Endothelial cell of umbilical vein (primary cell): ENCODE measurements at regions not wholly inside any gene's neighbourhood (a gene's known extent, or its start where the extent isn't known, plus 50 kb on each side); places are given as distances from the start of the nearest gene placed in this dataset.

Source experiments
- BruUV-seq: library from RNA; stranded (reverse); fragments of 400-500 nt; replicated peaks from 2 replicates; lab custom pipeline; 2021; lab: Mats Ljungman, UMichigan
- CTCF ChIA-PET: fragments of 300-600, 350-600 bp; sonication (Branson Sonifier 250); formaldehyde crosslinking; loops from one replicate; lab custom pipeline; 2021; ENCODE audit warnings: antibody characterized with exemption, inconsistent platforms; lab: Charles Lee
- POLR2A ChIA-PET: fragments of 300-600, 350-600 bp; sonication (Branson Sonifier 250); formaldehyde crosslinking; loops from one replicate; lab custom pipeline; 2021; ENCODE audit warnings: antibody characterized with exemption, inconsistent platforms; lab: Charles Lee
- DNase-seq: peaks from one replicate; pipeline ENCODE4 v3.0.0-alpha.2; 2011; ENCODE audit warnings: low read depth, low spot score
- FAIRE-seq: peaks from 2 replicates; lab custom pipeline; 2011; peaks lifted over from hg19 to GRCh38; lab: Jason Lieb, UNC
- H2AFZ ChIP-seq: 2 replicates; pipeline ENCODE4 v1.6.0; 2012; ENCODE audit warnings: low read depth, low read length, control low read depth, inconsistent platforms
- H3K27ac ChIP-seq: 2 replicates; pipeline ENCODE4 v1.5.1; 2011; ENCODE audit warnings: low read depth, mild to moderate bottlenecking, control low read depth, low read length, moderate library complexity; ENCODE audit not compliant: insufficient read depth
- H3K27me3 ChIP-seq, 2 experiments: 2 replicates each; pipeline versions ENCODE4 v1.6.0 to v1.6.1; 2011; ENCODE audit warnings: low read length in 2 of 2, mixed read lengths in 1 of 2; ENCODE audit not compliant: control insufficient read depth in 2 of 2, insufficient read depth in 2 of 2
- H3K36me3 ChIP-seq, 2 experiments: 2 replicates in 1 of 2; 3 replicates in 1 of 2; pipeline ENCODE4 v1.5.1; 2011; ENCODE audit warnings: low read length in 2 of 2, mild to moderate bottlenecking in 1 of 2, moderate library complexity in 1 of 2; ENCODE audit not compliant: control insufficient read depth in 2 of 2, insufficient read depth in 2 of 2; ENCODE audit errors: extremely low read depth in 1 of 2
- H3K4me1 ChIP-seq: 3 replicates; pipeline ENCODE4 v1.5.1; 2011; ENCODE audit warnings: mild to moderate bottlenecking, low read length; ENCODE audit not compliant: control insufficient read depth, insufficient read depth; ENCODE audit errors: extremely low read depth
- H3K4me2 ChIP-seq: 2 replicates; pipeline ENCODE4 v1.6.1; 2011; ENCODE audit warnings: low read length, control low read depth, mixed read lengths; ENCODE audit not compliant: insufficient read depth
- H3K4me3 ChIP-seq, 3 experiments: fragments of 200-600 bp in 1 of 3; sonication (generic), shearing (Covaris generic) in 1 of 3; replicated peaks in 1 of 3; 2 replicates each; pipeline ENCODE4 v1.5.1; 2011 to 2016; ENCODE audit warnings: control low read depth in 3 of 3, low read length in 3 of 3, mild to moderate bottlenecking in 2 of 3, inconsistent platforms in 1 of 3, low read depth in 1 of 3, moderate library complexity in 1 of 3; ENCODE audit not compliant: insufficient read depth in 1 of 3
- H3K79me2 ChIP-seq: 2 replicates; pipeline ENCODE4 v1.6.0; 2012; ENCODE audit warnings: low read length, inconsistent platforms; ENCODE audit not compliant: control insufficient read depth, insufficient read depth
- H3K9ac ChIP-seq: replicated peaks from 2 replicates; pipeline ENCODE3; 2011; ENCODE audit warnings: low read length, control low read depth; ENCODE audit not compliant: insufficient read depth; ENCODE audit errors: extremely low read depth
- H3K9me1 ChIP-seq: replicated peaks from 3 replicates; pipeline ENCODE4 v1.6.0; 2011; ENCODE audit warnings: mild to moderate bottlenecking, low read length; ENCODE audit not compliant: control insufficient read depth, insufficient read depth; ENCODE audit errors: extremely low read depth
- H3K9me3 ChIP-seq: replicated peaks from 2 replicates; pipeline ENCODE4 v1.5.1; 2012; ENCODE audit warnings: low read length, inconsistent platforms; ENCODE audit not compliant: control insufficient read depth, insufficient read depth
- H4K20me1 ChIP-seq: replicated peaks from 2 replicates; pipeline ENCODE3; 2011; ENCODE audit warnings: mild to moderate bottlenecking, low read length; ENCODE audit not compliant: control insufficient read depth, insufficient read depth; ENCODE audit errors: extremely low read depth
- CTCF ChIP-seq, 2 donors: IDR thresholded peaks; 1 replicate in 1 of 2; 2 replicates in 1 of 2; pipeline ENCODE4 v1.5.1; 2011; ENCODE audit warnings: low read length in 2 of 2, mild to moderate bottlenecking in 2 of 2, moderate library complexity in 2 of 2, control low read depth in 1 of 2, inconsistent platforms in 1 of 2, low read depth in 1 of 2; ENCODE audit not compliant: insufficient read depth in 1 of 2; ENCODE audit errors: extremely low read depth in 1 of 2
- EZH2 ChIP-seq: IDR thresholded peaks from 2 replicates; pipeline ENCODE4 v1.6.1; 2012; ENCODE audit warnings: borderline replicate concordance, low read depth, mild to moderate bottlenecking, moderate library complexity, low read length, inconsistent platforms; ENCODE audit not compliant: severe bottlenecking
- FOS ChIP-seq: IDR thresholded peaks from 2 replicates; pipeline ENCODE4 v1.6.1; 2011; ENCODE audit warnings: mild to moderate bottlenecking, low read length, moderate library complexity, borderline replicate concordance; ENCODE audit not compliant: insufficient read depth
- GATA2 ChIP-seq: IDR thresholded peaks from 2 replicates; pipeline ENCODE4 v1.7.0; 2011; ENCODE audit warnings: low read depth, mild to moderate bottlenecking, moderate library complexity, mixed read lengths, low read length; ENCODE audit not compliant: insufficient read length, insufficient read depth
- JUN ChIP-seq: IDR thresholded peaks from 2 replicates; pipeline ENCODE4 v1.6.1; 2011; ENCODE audit warnings: borderline replicate concordance, low read depth; ENCODE audit not compliant: insufficient read length, insufficient read depth
- MYC ChIP-seq: IDR thresholded peaks from one replicate; pipeline ENCODE4 v1.6.1; 2011; ENCODE audit warnings: mild to moderate bottlenecking, low read depth, low read length
- POLR2A ChIP-seq: IDR thresholded peaks from 2 replicates; pipeline ENCODE4 v1.6.1; 2012; ENCODE audit warnings: low read depth, mild to moderate bottlenecking, control low read depth, low read length
- POLR2AphosphoS5 ChIP-seq: IDR thresholded peaks from 2 replicates; pipeline ENCODE4 v1.6.1; 2012; ENCODE audit warnings: low read depth, mild to moderate bottlenecking, control low read depth, low read length, moderate library complexity; ENCODE audit not compliant: insufficient read depth
- dilution Hi-C: fragments of 300-500 bp; cut with MboI; formaldehyde crosslinking; loops from one replicate; pipeline ENCODE4 v1.15.0; 2019; ENCODE audit warnings: low sequenced_read_pairs; ENCODE audit not compliant: extremely low pct_ligation_motif_present
- intact Hi-C: fragments of 100-400 bp; cut with micrococcal nuclease; formaldehyde crosslinking; loops from one replicate; pipeline ENCODE4 v1.10.0; 2022
- TF ChIP-seq, protein P1 (sequence below): IDR thresholded peaks from 2 replicates; pipeline ENCODE4 v1.6.1; 2011; ENCODE audit not compliant: insufficient read depth, insufficient read length

GRCh38 chr17:54744750-54745149 lies 155.9 kb upstream of the TOM1L1 start:
- Histone ChIP-seq H3K9ac (no peak overlapping the region), H2AFZ (no peak overlapping the region), H3K4me3 (no peak overlapping the region), H3K4me2 (no peak overlapping the region), H3K79me2 (no peaks in the 10 kb centered on the region), H3K27ac (no peak overlapping the region), H3K27me3 (no peaks in the 10 kb centered on the region), H3K9me1 (no peaks in the 10 kb centered on the region), H4K20me1 (no peaks in the 10 kb centered on the region), H3K9me3 (peaks cover 2% of the 10 kb centered on the region), H3K4me1 (no peaks in the 10 kb centered on the region), H3K36me3 (no peaks in the 10 kb centered on the region)
- no peak for FAIRE-seq
- intact Hi-C loops (no loop called here), dilution Hi-C loops (no loop called here)
- ChIA-PET POLR2A (no interaction called here), CTCF (no interaction called here)
- no TSS peak for BruUV-seq
- DNase-seq = no peak
- TF ChIP-seq CTCF (IDR thresholded peaks at IDR 0.05; ENCODE audit: extremely low read depth in 1 of 2, insufficient read depth in 1 of 2, low read depth in 1 of 2, low read length in 2 of 2) (no peak), GATA2 (no peak), JUN (no peak), EZH2 (no peak), FOS (no peak), POLR2A (no peak), MYC (no peak), POLR2AphosphoS5 (no peak)
- TF ChIP-seq, protein P1, sequence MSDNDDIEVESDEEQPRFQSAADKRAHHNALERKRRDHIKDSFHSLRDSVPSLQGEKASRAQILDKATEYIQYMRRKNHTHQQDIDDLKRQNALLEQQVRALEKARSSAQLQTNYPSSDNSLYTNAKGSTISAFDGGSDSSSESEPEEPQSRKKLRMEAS = no peak
